ENCODE measurements at regions not wholly inside any gene's neighbourhood (a gene's known extent, or its start where the extent isn't known, plus 50 kb on each side); places are given as distances from the start of the nearest gene placed in this dataset.

- no peak overlapping the region for H3K4me3 Mint-ChIP-seq
- peaks cover 3% of the 10 kb centered on the region for H3K9me3 Mint-ChIP-seq
- no peaks in the 10 kb centered on the region for H3K36me3 Mint-ChIP-seq
- H3K4me1 Mint-ChIP-seq: peaks cover 16% of the 10 kb centered on the region
- no peak for TF ChIP-seq CTCF (IDR thresholded peaks at IDR 0.05; ENCODE audit: unreplicated experiment)
- DNase-seq (ENCODE audit: low spot score in 2 of 2, unreplicated experiment in 2 of 2): no peak
- H3K27me3 Mint-ChIP-seq (ENCODE audit: low read depth): peaks cover 5% of the 10 kb centered on the region
- peak overlapping the region; percentile 28 for H3K27ac Mint-ChIP-seq
Observed at GRCh38 chr18:57915865-57916582, 112.9 kb upstream of the ATP8B1 start.

GRCh38 chr18:57915248-57915647 lies 112.1 kb upstream of the ATP8B1 start:
- H3K4me1 Mint-ChIP-seq: peaks cover 16% of the 10 kb centered on the region
- H3K36me3 Mint-ChIP-seq: no peaks in the 10 kb centered on the region
- no peak overlapping the region for H3K4me3 Mint-ChIP-seq
- H3K9me3 Mint-ChIP-seq: peaks cover 3% of the 10 kb centered on the region
- H3K27me3 Mint-ChIP-seq (ENCODE audit: low read depth): peaks cover 5% of the 10 kb centered on the region
- no peak for DNase-seq (ENCODE audit: low spot score in 2 of 2, unreplicated experiment in 2 of 2)
- no peak for TF ChIP-seq CTCF (IDR thresholded peaks at IDR 0.05; ENCODE audit: unreplicated experiment)
- no peak overlapping the region for H3K27ac Mint-ChIP-seq

GRCh38 chr18:57913686-57914085 lies 110.6 kb upstream of the ATP8B1 start:
- H3K36me3 Mint-ChIP-seq: no peaks in the 10 kb centered on the region
- H3K9me3 Mint-ChIP-seq: no peaks in the 10 kb centered on the region
- TF ChIP-seq CTCF (IDR thresholded peaks at IDR 0.05; ENCODE audit: unreplicated experiment): no peak
- peaks cover 16% of the 10 kb centered on the region for H3K4me1 Mint-ChIP-seq
- no peak for DNase-seq (ENCODE audit: low spot score in 2 of 2, unreplicated experiment in 2 of 2)
- no peak overlapping the region for H3K27ac Mint-ChIP-seq
- H3K4me3 Mint-ChIP-seq: no peak overlapping the region
- H3K27me3 Mint-ChIP-seq (ENCODE audit: low read depth): peaks cover 20% of the 10 kb centered on the region

GRCh38 chr18:57910817-57911216 lies 107.7 kb upstream of the ATP8B1 start:
- H3K27ac Mint-ChIP-seq: no peak overlapping the region

GRCh38 chr18:57910134-57910533 lies 107.0 kb upstream of the ATP8B1 start:
- peaks cover 44% of the 10 kb centered on the region for H3K27me3 Mint-ChIP-seq (ENCODE audit: low read depth)
- no peak for TF ChIP-seq CTCF (IDR thresholded peaks at IDR 0.05; ENCODE audit: unreplicated experiment)
- H3K4me1 Mint-ChIP-seq: peaks cover 7% of the 10 kb centered on the region
- no peaks in the 10 kb centered on the region for H3K36me3 Mint-ChIP-seq
- H3K27ac Mint-ChIP-seq: no peak overlapping the region
- no peak overlapping the region for H3K4me3 Mint-ChIP-seq
- no peaks in the 10 kb centered on the region for H3K9me3 Mint-ChIP-seq
- no peak for DNase-seq (ENCODE audit: low spot score in 2 of 2, unreplicated experiment in 2 of 2)

More at GRCh38 chr18:57910817-57911216, 107.7 kb upstream of the ATP8B1 start:
- H3K36me3 Mint-ChIP-seq: no peaks in the 10 kb centered on the region
- H3K27me3 Mint-ChIP-seq (ENCODE audit: low read depth): peaks cover 42% of the 10 kb centered on the region
- TF ChIP-seq CTCF (IDR thresholded peaks at IDR 0.05; ENCODE audit: unreplicated experiment): no peak
- DNase-seq (ENCODE audit: low spot score in 2 of 2, unreplicated experiment in 2 of 2): no peak
- H3K4me3 Mint-ChIP-seq: no peak overlapping the region
- H3K4me1 Mint-ChIP-seq: peaks cover 12% of the 10 kb centered on the region
- H3K9me3 Mint-ChIP-seq: no peaks in the 10 kb centered on the region
